Fibroblast of lung (primary cell): ENCODE measurements at regions not wholly inside any gene's neighbourhood (a gene's known extent, or its start where the extent isn't known, plus 50 kb on each side); places are given as distances from the start of the nearest gene placed in this dataset.

ENCODE experiments used
- DNase-seq, 2 donors: peaks; one replicate each; pipeline versions ENCODE4 v3.0.0 to v3.0.0-alpha.2; 2010; ENCODE audit warnings: low read depth in 2 of 2
- H2AFZ ChIP-seq: 2 replicates; pipeline ENCODE4 v1.5.1; 2012; ENCODE audit warnings: low read length, control low read depth, inconsistent platforms
- H3K27ac ChIP-seq: 2 replicates; pipeline ENCODE4 v1.5.1; 2011; ENCODE audit warnings: low read length, control low read depth; ENCODE audit not compliant: insufficient read depth
- H3K27me3 ChIP-seq: 2 replicates; pipeline ENCODE4 v1.5.1; 2011; ENCODE audit warnings: mild to moderate bottlenecking, low read length; ENCODE audit not compliant: control insufficient read depth, insufficient read depth
- H3K36me3 ChIP-seq: 2 replicates; pipeline ENCODE4 v1.5.1; 2011; ENCODE audit warnings: low read length; ENCODE audit not compliant: control insufficient read depth, insufficient read depth
- H3K4me1 ChIP-seq: 2 replicates; pipeline ENCODE4 v1.5.1; 2011; ENCODE audit warnings: low read length; ENCODE audit not compliant: control insufficient read depth, insufficient read depth; ENCODE audit errors: extremely low read depth
- H3K4me2 ChIP-seq: 2 replicates; pipeline ENCODE4 v1.5.1; 2011; ENCODE audit warnings: low read length, control low read depth; ENCODE audit not compliant: insufficient read depth; ENCODE audit errors: extremely low read depth
- H3K4me3 ChIP-seq, 4 experiments: fragments of 200-600 bp in 1 of 4; sonication (generic) in 1 of 4; replicated peaks in 1 of 4; 2 replicates each; pipeline ENCODE4 v1.5.1; 2011 to 2016; ENCODE audit warnings: low read length in 4 of 4, low read depth in 3 of 4, mild to moderate bottlenecking in 3 of 4, control low read depth in 2 of 4, inconsistent platforms in 1 of 4, mixed read lengths in 1 of 4; ENCODE audit not compliant: insufficient read depth in 1 of 4; ENCODE audit errors: control extremely low read depth in 1 of 4
- H3K79me2 ChIP-seq: 2 replicates; pipeline ENCODE4 v1.5.1; 2012; ENCODE audit warnings: mild to moderate bottlenecking, low read length, inconsistent platforms; ENCODE audit not compliant: control insufficient read depth, insufficient read depth
- H3K9ac ChIP-seq: 2 replicates; pipeline ENCODE4 v1.5.1; 2011; ENCODE audit warnings: mild to moderate bottlenecking, low read length, control low read depth; ENCODE audit not compliant: insufficient read depth
- H3K9me3 ChIP-seq: 2 replicates; pipeline ENCODE4 v1.5.1; 2012; ENCODE audit warnings: low read depth, low read length; ENCODE audit not compliant: control insufficient read depth, insufficient read depth
- H4K20me1 ChIP-seq: 2 replicates; pipeline ENCODE4 v1.5.1; 2011; ENCODE audit warnings: low read length; ENCODE audit not compliant: control insufficient read depth, insufficient read depth; ENCODE audit errors: extremely low read depth
- EZH2 ChIP-seq: IDR thresholded peaks from 2 replicates; pipeline ENCODE4 v1.5.1; 2012; ENCODE audit warnings: low read length, control low read depth, mild to moderate bottlenecking; ENCODE audit errors: missing control alignments
- TF ChIP-seq, protein P1 (sequence below), 2 donors: IDR thresholded peaks in 1 of 2; conservative IDR thresholded peaks in 1 of 2; 1 replicate in 1 of 2; 2 replicates in 1 of 2; pipeline ENCODE4 v1.5.1; 2011 to 2012; ENCODE audit warnings: low read length in 2 of 2, control low read depth in 1 of 2, inconsistent platforms in 1 of 2, low read depth in 1 of 2, mild to moderate bottlenecking in 1 of 2

DNA sequence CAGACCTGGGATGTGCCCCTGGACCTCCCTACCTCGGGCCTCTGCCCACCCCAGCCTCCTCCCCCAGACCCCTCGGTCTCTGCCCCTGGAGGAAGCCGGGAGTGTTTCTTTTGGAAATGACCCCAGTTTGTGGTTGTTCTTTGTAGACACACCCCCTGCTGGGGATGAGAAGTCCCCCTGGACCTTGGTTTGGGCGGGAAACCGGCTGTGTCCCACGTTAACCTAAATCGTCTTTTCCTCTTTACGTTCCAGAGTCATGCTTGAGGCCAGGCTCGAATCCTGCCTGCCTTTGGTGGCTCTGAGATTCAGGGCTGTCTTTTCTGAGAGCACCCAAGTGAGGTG, 116.6 kb downstream of the METRNL start:
- no peaks in the 10 kb centered on the region for H4K20me1 ChIP-seq
- no peak for TF ChIP-seq EZH2
- TF ChIP-seq, protein P1, sequence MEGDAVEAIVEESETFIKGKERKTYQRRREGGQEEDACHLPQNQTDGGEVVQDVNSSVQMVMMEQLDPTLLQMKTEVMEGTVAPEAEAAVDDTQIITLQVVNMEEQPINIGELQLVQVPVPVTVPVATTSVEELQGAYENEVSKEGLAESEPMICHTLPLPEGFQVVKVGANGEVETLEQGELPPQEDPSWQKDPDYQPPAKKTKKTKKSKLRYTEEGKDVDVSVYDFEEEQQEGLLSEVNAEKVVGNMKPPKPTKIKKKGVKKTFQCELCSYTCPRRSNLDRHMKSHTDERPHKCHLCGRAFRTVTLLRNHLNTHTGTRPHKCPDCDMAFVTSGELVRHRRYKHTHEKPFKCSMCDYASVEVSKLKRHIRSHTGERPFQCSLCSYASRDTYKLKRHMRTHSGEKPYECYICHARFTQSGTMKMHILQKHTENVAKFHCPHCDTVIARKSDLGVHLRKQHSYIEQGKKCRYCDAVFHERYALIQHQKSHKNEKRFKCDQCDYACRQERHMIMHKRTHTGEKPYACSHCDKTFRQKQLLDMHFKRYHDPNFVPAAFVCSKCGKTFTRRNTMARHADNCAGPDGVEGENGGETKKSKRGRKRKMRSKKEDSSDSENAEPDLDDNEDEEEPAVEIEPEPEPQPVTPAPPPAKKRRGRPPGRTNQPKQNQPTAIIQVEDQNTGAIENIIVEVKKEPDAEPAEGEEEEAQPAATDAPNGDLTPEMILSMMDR (conservative IDR thresholded peaks at IDR 0.05 in 1 of 2, IDR thresholded peaks at IDR 0.05 in 1 of 2; ENCODE audit: low read depth in 1 of 2, low read length in 2 of 2): no peak
- H3K27me3 ChIP-seq: no peaks in the 10 kb centered on the region
- H2AFZ ChIP-seq: no peak overlapping the region
- no peaks in the 10 kb centered on the region for H3K9me3 ChIP-seq
- peaks cover 9% of the 10 kb centered on the region for H3K4me1 ChIP-seq
- H3K9ac ChIP-seq: no peak overlapping the region
- no peak overlapping the region for H3K4me3 ChIP-seq
- no peaks in the 10 kb centered on the region for H3K36me3 ChIP-seq
- peak; percentile 64 to 67 for DNase-seq
- H3K79me2 ChIP-seq: no peaks in the 10 kb centered on the region
- H3K4me2 ChIP-seq: no peak overlapping the region
- H3K27ac ChIP-seq: no peak overlapping the region

DNA sequence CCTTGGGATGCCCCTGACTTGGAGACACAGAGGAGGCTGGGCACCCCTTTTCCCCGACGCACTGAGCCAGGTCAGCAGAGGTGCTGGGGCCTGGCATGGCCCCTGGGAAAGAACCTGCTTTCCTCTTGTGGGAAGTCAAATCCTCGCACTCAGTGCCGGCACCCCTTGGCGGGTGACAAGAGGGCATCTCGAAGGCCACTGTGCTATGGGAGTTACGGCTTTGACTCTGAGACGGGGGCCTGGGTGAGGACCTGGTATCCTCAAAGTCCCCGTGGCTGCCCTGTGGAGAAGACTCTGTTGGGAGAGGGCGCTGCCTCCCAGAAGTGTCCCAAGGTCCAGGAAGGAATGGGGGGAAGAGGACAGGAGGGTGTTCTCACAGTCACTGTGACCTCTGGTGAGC, 117.0 kb downstream of the METRNL start:
- DNase-seq: no peak
- H3K27me3 ChIP-seq: no peaks in the 10 kb centered on the region
- no peak overlapping the region for H3K4me3 ChIP-seq
- H3K4me2 ChIP-seq: no peak overlapping the region
- H3K9me3 ChIP-seq: no peaks in the 10 kb centered on the region
- no peaks in the 10 kb centered on the region for H4K20me1 ChIP-seq
- H3K9ac ChIP-seq: no peak overlapping the region
- peaks cover 9% of the 10 kb centered on the region for H3K4me1 ChIP-seq
- no peak overlapping the region for H2AFZ ChIP-seq
- no peak for TF ChIP-seq EZH2
- H3K27ac ChIP-seq: no peak overlapping the region
- H3K79me2 ChIP-seq: no peaks in the 10 kb centered on the region
- no peaks in the 10 kb centered on the region for H3K36me3 ChIP-seq

DNA sequence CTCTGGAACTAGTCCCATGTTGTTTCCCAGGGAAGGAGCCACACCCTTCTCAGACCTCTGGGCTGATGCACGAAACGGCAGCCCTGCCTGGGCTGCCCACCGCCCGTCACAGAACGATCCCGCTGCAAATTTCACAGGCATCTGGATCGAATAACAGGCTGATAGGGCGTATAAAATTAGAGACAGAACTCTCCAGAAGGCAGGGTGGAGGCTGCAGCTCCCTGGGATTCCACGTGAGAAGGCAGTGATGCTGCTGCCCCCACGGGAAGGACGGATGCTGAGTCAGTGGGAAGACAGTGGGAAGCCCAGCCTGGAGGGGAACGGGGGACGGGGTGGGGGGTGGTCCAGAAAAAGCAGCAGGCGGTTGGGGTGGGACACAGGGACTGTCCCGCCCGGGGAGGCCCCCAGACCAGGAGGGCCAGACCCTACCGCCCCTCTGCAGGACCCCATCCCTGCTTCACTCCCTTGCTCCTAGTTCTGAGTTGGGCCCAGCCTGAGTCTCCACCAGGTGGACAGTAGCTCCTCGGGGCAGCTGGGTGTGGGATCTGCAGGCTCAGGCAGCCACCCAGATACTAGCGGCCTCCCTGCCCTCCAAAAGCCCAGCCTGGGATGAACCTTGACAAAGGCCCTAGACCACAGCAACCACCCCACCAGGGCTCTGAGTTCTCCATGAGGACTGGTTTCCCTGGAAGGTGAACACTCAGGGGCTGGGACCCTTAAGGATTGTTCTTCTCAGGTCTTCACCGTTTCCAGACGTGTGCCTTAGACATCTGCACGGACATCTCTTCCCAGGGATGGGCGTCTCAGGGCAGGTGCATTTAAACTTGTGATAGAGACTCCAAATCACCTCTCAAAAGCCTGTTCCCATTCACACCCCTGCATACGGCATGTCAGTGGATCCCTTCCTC, 117.8 kb downstream of the METRNL start:
- Histone ChIP-seq H3K4me1 (peaks cover 12% of the 10 kb centered on the region), H3K4me3 (no peak overlapping the region), H3K36me3 (no peaks in the 10 kb centered on the region), H3K9me3 (no peaks in the 10 kb centered on the region), H3K4me2 (no peak overlapping the region), H3K9ac (no peak overlapping the region), H3K27me3 (no peaks in the 10 kb centered on the region), H2AFZ (no peak overlapping the region), H3K79me2 (no peaks in the 10 kb centered on the region), H4K20me1 (no peaks in the 10 kb centered on the region), H3K27ac (no peak overlapping the region)
- DNase-seq: no peak
- TF ChIP-seq, protein P1 (conservative IDR thresholded peaks at IDR 0.05 in 1 of 2, IDR thresholded peaks at IDR 0.05 in 1 of 2; ENCODE audit: low read depth in 1 of 2, low read length in 2 of 2): no peak
- TF ChIP-seq EZH2: no peak
